HG02798 (cell line): ENCODE measurements at regions not wholly inside any gene's neighbourhood (a gene's known extent, or its start where the extent isn't known, plus 50 kb on each side); places are given as distances from the start of the nearest gene placed in this dataset.
"Not testable (repeated sequence)": the region's sequence is repeated elsewhere in the genome, so short reads cannot be mapped to it uniquely, and the experiment has no call there.

Experiments
- ATAC-seq: cut with Tn5 transposase; IDR thresholded peaks from one replicate; pipeline ENCODE4 v1.9.1; 2021; ENCODE audit warnings: mild to moderate bottlenecking; ENCODE audit not compliant: unreplicated experiment, poor library complexity

- ATAC-seq: no peak
These were observed 136.7 kb upstream of the ETV3 start for GRCh38 chr1:157274698-157275534.

GRCh38 chr1:157272729-157273524 is 134.7 kb upstream of the ETV3 start:
- ATAC-seq: no peak

- no peak for ATAC-seq
These were observed 134.1 kb upstream of the ETV3 start for GRCh38 chr1:157272264-157272663.

GRCh38 chr1:157270705-157271274 is 132.6 kb upstream of the ETV3 start:
- ATAC-seq: no peak

GRCh38 chr1:157269656-157270375 is 131.6 kb upstream of the ETV3 start:
- ATAC-seq: peak; percentile 72

- ATAC-seq: no peak
These were observed 124.7 kb upstream of the ETV3 start for GRCh38 chr1:157262891-157263290.

GRCh38 chr1:157262422-157262821 is 124.2 kb upstream of the ETV3 start:
- no peak for ATAC-seq

- not testable (repeated sequence) for ATAC-seq
These were observed 117.7 kb upstream of the ETV3 start for GRCh38 chr1:157255891-157256290.

- not testable (repeated sequence) for ATAC-seq
These were observed 116.0 kb upstream of the ETV3 start for GRCh38 chr1:157254183-157254582.

- no peak for ATAC-seq
These were observed 114.3 kb upstream of the ETV3 start for GRCh38 chr1:157252473-157252872.

- no peak for ATAC-seq
These were observed 111.5 kb upstream of the ETV3 start for GRCh38 chr1:157249739-157250138.

- no peak for ATAC-seq
These were observed 111.1 kb upstream of the ETV3 start for GRCh38 chr1:157249326-157249725.

- ATAC-seq: not testable (repeated sequence)
These were observed 109.5 kb upstream of the ETV3 start for GRCh38 chr1:157247764-157248049.

- ATAC-seq: no peak
These were observed 109.0 kb upstream of the ETV3 start for GRCh38 chr1:157247005-157247763.

- ATAC-seq: no peak
These were observed 107.6 kb upstream of the ETV3 start for GRCh38 chr1:157245823-157246222.

- no peak for ATAC-seq
These were observed 103.0 kb upstream of the ETV3 start for GRCh38 chr1:157241185-157241538.

- no peak for ATAC-seq
These were observed 102.4 kb upstream of the ETV3 start for GRCh38 chr1:157240495-157241184.

- ATAC-seq: no peak
These were observed 101.7 kb upstream of the ETV3 start for GRCh38 chr1:157239936-157240335.

GRCh38 chr1:157238585-157238984 is 100.4 kb upstream of the ETV3 start:
- no peak for ATAC-seq

- no peak for ATAC-seq
These were observed 99.8 kb upstream of the ETV3 start for GRCh38 chr1:157237981-157238380.
